DMS79 (cell line): ENCODE measurements at regions not wholly inside any gene's neighbourhood (a gene's known extent, or its start where the extent isn't known, plus 50 kb on each side); places are given as distances from the start of the nearest gene placed in this dataset.

Experiments used
- DNase-seq: peaks from one replicate; lab custom pipeline; 2025; lab: John Stamatoyannopoulos, UW

DNA sequence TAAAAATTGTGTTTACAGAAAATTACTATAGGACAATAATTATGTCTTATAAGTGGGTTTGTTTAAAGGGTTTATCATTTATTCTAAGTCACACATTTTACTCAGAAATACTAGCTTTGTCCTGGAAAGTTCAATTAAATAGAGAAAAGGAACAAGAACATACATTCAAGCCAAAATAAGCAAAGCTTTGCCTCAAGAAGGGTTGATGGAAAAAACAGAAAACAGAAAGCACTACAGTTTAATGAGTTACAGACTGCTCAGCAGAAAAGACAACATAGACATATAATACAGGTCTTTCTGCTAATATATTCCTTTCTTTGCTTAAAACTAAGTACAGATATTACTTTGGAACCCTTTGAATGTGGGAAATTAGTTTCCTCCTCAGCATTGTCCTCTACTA, 703.0 kb upstream of the LRFN5 start:
- DNase-seq, result no peak

DNA sequence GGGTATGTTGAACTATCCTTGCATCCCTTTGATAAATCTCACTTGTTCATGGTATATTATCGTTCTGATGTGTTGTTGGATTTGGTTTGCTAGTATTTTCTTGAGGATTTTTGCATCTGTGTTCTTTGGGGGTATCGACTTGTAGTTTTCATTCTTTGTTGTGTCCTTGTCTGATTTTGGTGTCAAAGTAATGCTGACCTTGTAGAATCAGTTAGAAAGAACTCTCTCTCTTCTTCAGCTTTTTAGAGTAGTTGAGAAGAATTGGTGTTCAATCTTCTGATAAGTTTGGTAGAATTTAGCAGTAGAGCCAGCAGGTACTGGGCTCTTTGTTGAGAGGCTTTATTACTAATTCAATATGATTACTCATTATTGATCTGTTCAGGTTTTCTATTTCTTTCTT, 707.2 kb upstream of the LRFN5 start:
- no peak for DNase-seq

- no peak for DNase-seq
Observed at GRCh38 chr14:40894846-40895245, 711.8 kb upstream of the LRFN5 start.

- DNase-seq, result no peak
Observed at GRCh38 chr14:40889126-40889525, 717.5 kb upstream of the LRFN5 start.

DNA sequence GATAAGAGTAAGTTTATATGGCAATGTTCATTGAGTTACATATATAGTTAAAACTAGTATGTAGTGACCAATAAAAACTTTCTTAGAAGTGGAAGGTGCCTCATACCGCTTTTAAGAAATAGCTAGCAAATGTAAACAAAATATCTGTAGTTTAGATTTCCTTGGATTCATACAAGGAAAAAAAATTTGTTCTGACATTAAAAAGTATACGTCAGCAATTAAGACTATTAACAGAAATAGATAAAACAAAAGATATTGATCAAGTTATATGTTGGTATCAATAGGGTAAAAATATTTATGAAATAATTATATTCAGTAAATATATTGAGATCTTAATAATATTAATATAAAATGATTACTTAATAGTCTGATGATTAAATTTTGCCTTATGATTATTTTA, 718.8 kb upstream of the LRFN5 start:
- no peak for DNase-seq

DNA sequence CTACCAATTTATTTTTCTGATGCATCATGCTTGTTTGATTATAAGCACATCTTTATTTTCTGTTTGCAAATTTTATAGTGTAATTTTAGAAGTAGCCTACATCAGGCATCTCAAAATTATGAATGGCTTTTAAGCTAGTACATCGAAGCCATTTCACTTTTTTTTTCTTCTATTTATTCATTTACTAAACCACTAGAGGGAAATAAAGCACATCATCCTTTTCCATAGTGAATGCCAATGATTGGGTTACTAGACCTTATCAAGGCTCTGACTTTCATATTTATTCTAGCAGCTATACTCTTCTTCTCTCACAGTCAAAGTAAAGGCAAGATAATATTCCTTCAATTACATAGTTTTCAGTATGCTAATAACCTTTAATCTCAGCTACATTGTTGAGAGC, 736.4 kb upstream of the LRFN5 start:
- no peak for DNase-seq

- no peak for DNase-seq
Observed at GRCh38 chr14:40859055-40859454, 747.6 kb upstream of the LRFN5 start.

GRCh38 chr14:40855343-40855742, 751.3 kb upstream of the LRFN5 start:
- DNase-seq, result no peak

- DNase-seq, result no peak
Observed at GRCh38 chr14:40850191-40850590, 756.5 kb upstream of the LRFN5 start.

DNA sequence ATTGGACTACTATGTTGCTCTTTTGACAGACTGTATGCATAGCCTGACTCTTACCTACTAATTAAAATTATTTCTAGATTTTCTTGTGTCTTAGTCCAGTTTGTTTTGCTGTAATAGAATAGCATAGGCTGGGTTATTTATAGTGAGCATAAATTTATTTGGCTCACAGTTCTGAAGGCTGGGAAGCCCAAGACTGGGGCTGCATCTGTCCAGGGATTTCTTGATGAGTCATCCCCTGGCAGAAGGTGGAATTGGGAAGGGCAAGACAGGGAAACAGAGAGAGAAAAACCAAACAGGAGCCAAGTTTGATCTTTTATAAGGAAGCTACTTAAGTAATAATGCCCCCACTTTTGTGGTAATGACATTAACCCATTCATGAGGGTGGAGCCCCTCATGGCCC, 759.2 kb upstream of the LRFN5 start:
- DNase-seq, result no peak

GRCh38 chr14:40842816-40843215, 763.9 kb upstream of the LRFN5 start:
- no peak for DNase-seq

GRCh38 chr14:40841886-40842285, 764.8 kb upstream of the LRFN5 start:
- DNase-seq, result no peak

DNA sequence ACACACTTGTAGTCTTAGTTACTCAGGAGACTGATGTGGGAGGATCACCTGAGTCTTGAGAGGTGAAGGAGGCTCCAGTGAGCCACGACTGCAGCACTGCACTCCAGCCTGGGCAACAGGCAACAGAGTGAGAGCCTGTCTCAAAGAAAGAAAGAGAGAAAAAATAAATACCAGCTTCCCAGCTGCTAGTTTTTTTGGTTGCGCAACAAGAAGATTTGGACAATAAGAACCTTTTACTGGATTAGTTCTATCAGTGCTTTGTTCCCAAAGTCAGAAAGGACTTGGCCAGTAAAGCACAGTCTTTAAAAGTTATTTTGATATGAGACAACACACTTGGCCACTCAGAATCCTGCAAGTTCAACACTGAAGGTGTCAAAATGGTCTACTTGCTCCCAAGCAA, 768.1 kb upstream of the LRFN5 start:
- no peak for DNase-seq

DNA sequence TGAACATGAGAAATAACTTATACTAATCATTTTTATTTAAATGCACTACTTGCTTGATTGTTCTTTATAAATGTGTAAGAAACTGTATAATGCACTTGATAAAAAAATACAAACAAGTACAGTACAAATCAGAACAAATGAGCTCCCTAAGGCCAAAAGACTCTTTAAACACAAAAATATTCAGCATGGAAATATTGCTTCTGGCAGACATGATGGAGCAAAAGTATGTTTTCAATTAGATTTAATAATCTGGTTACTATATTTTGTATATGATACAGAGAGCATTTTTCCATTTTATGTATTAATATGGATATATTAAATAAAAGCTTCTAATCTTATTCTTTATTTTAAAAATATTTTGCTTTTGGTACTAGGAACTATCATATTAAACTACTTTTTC, 800.2 kb upstream of the LRFN5 start:
- DNase-seq, result no peak

GRCh38 chr14:40796168-40796567, 810.5 kb upstream of the LRFN5 start:
- no peak for DNase-seq

DNA sequence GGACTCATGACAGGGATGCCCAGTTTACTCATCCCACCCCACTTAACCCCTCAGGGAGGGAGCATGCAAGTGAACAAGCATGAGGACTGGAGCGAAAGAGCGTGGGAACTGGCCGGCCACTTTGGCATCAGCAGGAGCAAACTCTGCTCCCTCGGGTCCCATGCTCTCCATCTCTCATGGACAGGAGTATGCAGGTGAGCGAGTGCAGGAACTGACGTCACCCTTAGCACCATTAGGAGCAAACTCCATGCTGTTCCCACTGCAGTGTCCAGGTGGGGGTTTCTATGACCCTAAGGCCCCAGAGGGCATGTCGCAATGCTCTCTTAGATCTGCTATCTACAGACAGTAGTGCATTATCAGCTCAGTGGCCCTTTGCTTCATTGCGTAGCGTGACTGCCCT, 821.8 kb upstream of the LRFN5 start:
- DNase-seq, result no peak

GRCh38 chr14:40762685-40763084, 844.0 kb upstream of the LRFN5 start:
- DNase-seq, result no peak

DNA sequence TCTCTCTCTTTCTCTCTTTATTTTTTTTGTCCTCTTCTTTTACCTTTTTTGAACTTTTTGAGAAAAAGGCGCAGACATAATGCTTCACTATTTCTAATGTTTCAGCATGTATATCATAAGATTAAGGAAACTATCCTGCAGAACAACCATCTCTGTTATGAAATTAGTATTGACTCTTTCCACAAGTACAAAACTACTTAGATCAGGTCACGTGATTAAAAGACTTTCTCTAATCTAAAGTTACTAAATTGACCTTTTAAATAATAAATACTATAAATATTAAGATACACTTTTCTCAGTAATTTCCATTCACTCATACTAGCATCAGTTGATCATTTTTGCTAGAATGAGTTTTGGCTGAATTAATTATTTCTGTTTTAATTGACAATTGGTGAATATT, 844.5 kb upstream of the LRFN5 start:
- no peak for DNase-seq

DNA sequence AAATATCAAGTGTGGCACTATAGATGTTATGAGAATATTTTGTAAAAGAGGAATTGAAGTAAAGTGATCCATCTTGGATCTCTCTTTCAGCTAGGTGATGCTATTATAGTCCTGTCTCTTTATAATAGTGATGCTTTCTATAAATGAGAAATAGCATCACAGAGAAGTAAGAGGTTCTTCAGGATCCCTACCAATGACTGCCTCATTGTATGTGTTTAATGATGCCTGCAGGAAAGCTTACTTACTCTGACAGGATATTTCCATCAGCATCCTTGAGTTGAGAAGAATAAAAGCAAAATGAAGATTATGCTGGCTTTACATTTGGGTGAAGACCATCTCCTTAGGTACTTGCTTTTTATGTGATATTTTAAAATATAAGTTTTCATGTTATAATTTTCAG, 846.0 kb upstream of the LRFN5 start:
- peak; percentile 10 for DNase-seq

GRCh38 chr14:40758076-40758475, 848.6 kb upstream of the LRFN5 start:
- no peak for DNase-seq

DNA sequence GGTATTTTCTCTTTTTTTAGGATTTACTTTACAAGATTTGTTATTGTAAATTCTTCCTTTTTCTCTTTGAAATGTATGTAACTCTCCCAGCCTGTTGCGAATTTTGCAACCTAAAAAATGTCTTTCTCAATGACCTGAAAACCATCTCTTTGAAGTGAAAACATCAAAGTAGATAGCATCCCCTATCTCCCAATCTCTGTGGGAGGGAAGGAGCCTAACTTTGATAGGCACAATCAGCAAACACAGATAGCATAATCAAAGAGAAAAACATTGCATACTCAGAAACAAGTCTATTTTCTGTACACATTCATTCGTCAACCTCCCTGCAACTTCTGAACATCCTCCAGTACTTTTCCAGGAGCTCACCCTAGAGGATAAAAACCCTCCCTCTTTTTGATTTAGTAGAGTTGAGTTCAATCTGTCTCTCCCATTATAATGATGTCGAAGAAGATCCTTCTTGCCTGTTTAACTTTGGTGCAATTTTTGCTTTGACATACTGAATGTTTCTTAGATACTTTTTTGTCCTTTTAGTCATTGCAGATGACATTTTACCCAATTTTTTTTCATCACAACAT, 849.2 kb upstream of the LRFN5 start:
- DNase-seq, result no peak

GRCh38 chr14:40733206-40733605, 873.5 kb upstream of the LRFN5 start:
- DNase-seq, result no peak

DNA sequence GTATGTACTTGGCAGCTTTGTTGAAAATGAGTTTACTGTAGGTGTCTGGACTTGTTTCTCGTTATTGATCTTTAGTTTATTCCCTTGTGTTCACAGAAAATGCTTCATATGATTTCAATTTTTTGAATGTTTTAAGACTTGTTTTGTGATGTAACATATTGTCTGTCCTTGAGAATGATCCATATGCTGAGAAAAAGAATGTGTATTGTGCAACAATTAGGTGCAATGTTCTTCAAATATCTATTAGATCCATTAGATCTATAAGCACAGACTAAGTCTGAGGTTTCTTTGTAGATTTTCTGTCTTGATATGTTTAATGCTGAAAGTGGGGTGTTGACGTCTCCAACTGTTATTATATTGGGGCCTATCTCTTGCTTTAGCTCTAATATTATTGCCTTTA, 879.6 kb upstream of the LRFN5 start:
- no peak for DNase-seq

GRCh38 chr14:40713387-40713786, 893.3 kb upstream of the LRFN5 start:
- DNase-seq, result no peak

GRCh38 chr14:40697231-40697630, 909.4 kb upstream of the LRFN5 start:
- DNase-seq, result no peak
